Stimulated activated CD4-positive, alpha-beta T cell treated with anti-CD3 and anti-CD28 coated beads, Interleukin-15, amount 100 ng/mL, for 24 hours (primary cell): ENCODE measurements at regions not wholly inside any gene's neighbourhood (a gene's known extent, or its start where the extent isn't known, plus 50 kb on each side); places are given as distances from the start of the nearest gene placed in this dataset.

Experiments used
- DNase-seq: peaks from one replicate; pipeline ENCODE4 v3.0.0-alpha.2; 2020

DNA sequence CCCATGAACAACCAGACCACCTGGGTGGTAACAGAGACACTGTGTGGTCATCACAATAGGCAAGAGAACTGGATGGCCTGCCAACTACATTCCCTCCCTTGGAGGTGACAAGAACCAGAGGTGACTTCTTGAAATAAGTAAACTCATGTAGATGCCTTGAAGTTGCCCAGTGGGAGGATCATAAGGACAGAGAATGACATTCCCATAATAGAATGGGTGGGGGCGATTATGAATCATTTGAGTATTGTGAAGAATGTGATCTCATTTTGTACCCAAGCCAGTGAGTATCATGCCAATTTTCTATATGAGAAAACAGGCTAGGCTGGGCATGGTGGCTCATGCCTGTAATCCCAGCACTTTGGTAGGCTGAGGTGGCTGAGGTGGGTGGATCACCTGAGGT is 211.4 kb upstream of the GYPC start:
- DNase-seq = no peak

DNA sequence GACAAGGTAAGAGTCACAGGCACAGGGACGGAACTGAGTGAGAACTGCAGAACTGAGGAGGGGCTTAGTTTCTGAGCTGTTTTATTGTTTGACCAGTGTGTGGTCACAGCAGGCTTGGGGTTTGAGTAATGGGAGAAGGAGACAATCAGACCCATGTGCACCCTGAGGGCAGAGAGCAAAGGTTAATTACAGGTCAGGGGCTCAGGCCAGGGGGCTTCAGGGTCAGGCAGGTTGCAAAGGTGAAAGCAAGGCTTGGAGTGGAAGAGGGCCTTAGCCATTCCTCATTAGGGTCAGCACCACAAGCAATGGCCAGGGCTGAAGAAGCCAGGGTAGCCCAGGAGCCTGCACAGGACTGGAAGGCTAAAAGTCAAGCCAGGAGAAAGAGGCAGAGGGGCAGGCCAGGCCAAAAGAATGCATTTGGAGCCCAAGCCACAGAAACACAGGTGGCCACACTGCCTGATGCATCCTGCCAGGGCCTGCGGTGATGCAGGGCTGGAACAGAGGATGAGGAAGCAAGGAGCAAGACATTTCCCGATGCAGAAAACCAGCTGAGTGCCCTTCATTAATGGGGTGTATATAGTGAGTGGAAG is 209.8 kb upstream of the GYPC start:
- no peak for DNase-seq

DNA sequence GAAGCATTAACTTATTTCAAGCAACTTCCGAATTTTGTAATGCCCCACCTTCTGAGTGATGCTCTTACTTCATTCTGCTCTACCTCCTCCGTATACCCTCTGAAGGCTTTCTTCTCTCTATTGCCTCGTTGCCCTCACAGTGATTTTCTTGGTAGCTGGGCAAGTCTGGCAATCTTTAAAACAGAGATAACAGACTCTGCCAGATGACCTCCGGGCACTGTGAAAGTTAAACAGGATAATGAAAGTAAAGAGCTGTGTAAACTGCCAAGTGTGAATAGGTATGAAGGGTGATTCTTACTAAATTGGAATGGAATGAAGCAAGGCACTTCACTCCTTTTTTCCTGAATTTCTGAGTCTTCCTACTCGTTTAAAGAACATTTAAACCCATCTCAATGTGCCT is 207.3 kb upstream of the GYPC start:
- DNase-seq = no peak

DNA sequence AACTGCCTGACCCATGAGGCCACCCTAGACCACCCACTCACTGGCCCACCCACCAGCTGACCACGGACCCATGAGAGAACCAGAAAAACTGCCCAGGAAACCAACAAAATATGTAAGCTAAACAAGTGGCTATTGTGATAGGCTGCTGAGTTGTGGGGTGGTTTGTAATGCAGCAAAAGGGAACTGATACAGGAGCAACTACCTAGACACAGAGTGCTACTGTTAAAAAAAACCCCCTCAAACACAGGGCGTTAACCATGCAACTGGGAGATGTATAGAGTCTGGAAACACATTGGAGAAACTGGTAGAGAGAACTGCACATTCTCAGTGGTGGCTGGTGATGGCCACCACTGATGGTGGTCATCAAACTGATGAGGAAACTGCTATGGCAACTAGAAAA is 206.3 kb upstream of the GYPC start:
- no peak for DNase-seq

DNA sequence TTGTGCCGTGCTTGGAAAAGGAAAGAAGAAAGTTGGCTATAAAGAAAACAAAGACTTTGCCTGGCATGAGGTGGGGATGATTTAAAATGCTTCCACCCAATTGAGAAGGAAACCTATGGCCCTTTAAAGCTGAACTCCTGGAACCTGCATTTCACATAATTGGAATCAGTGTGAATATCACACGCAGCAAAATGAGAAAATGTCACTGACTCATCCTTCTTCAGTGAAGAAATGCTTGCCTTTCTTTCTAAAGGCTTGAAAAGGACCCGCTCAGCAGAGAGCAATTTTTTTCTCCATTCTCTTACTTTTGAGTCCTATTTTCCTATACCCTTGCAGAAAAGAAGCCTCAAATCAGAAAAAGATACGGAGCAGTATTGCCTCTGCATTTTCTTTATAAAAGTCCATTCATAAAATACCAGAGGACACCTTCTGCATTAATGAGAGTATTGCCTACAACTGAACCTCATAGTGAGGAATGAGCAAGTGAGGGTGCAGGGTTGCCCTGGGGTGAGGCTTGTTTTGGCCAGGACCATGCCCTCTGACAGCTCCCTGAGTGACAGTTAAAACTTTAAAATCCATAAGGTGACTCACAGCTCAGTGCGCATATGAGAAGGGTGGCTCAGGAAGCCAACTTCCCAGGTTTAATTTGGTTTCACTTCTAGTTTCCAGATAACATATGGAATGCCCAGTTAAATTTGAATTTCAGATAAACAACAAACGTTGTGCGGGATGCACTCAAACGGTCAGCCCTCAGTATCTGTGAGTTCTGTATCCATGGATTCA is 191.9 kb upstream of the GYPC start:
- no peak for DNase-seq

DNA sequence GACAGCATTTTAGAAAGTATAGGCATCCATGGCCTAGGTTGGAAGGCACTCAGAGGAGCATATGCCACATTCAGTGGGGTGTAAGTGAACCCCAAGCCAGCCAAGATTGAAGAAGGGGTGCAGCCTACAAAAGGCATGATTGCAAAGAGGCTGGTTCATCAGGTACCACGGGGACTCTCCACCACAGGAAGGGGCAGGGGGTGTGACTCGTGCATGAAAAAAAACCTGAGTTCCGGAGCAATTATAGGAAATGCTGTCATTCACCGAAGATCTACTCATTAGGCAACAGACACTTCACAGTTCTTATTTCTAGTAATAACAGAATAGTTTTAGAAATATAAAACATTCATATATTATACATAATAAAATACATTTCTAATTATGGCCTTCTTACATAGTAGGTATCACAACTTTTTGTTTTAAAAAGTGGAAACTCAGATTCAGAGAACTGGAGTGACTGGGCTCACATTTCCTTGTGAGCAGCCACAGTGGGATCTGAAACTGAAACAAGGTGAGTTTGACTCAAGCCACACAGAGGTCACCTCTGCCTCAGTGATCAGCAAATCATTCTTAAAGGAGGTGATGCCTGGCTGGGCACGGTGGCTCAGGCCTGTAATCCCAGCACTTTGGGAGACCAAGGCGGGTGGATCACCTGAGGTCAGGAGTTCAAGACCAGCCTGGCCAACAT is 188.4 kb upstream of the GYPC start:
- DNase-seq = no peak

DNA sequence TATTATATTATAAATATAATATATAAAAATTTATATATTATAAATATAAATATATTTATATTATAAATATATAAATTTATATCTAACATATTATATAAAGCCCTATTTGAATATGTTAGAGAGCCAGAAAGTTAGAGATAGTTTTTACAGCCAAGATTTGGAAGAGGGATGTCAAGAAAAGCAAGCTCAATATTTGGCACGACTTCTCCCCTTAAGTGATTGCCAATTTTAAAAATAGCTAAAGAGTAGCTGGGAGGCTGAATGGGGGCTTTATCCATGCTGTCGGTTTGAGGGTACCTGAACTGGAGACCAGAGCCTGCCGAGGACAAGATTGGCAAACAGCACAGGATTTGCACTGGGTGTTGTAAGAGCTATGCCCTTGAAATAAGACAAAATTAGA is 180.9 kb upstream of the GYPC start:
- no peak for DNase-seq

DNA sequence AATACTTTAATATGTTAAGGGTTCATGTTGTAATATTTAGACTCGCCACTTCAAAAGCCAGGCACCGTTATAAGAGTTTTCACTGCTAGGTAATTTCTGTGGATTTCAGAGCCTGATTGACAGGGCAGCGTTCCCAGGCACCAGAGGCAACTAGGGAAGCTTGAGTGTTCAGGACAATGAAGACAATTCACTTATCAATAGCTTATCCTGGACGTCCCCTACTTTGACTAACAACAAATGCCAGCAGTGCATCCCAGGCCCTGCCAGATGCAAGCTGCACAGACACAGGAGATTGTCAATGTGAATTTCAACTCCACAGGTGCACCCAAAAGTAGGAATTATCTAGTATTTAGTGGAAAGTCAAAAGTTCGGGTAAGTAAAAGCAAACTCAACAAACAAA is 179.3 kb upstream of the GYPC start:
- DNase-seq = no peak

DNA sequence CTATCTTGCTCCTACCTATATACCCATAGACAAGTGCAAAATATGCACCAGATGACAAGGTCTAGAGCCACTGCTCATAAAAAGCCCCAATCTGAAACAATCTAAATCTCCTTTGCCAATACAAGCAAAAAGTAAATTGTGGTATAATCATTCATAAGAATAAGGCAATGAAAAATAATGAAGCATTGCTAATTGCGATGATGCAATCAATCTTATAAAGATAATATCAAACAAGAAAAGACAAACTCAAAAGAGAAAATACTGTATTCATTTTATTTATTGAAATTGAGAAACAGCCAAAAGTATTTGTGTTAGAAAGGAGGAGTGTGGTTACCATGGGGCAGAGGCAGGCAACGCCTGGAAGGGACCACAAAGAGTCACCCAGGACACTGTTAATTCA is 175.9 kb upstream of the GYPC start:
- DNase-seq = no peak

DNA sequence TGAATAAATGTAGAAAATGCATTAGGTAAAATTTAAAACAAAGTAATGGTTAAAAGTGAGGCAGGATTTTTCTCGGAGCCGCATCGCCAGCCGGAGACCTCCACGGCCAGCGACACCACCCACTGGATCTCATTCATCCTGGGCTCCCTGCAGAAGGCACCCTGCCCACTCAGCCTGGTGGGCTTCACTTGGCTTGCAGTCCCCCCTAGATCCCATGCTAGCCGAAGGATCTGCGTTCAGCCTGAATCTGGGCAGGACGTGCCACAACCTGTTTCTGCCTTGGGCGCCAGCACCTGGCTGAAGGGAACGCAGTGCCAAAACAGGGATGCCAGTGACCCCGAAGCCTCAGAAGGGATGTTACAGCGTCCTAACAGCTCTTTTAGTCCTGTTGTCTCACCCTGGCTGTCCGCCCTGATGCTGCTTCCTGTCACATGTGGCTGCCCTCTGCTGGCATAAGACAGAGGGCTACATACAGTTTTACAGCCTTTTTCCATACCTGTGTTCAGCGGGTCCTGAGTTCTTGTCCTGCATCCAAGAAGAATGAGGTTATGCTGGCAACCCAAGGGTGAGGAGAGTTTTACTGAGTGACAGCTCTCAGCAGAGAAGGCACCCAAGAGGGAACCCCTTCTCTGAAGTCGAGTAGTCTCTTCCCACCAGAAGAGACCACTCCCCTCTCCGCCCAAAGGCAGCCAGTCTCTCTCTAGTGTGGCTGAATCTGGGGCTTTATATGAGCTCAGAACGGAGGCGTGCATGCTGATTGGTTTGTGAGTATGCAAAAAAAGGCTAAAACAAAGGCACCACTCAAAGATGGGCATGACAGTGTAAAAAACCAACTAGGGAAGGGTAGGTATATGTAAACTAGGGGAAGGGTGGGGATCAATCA is 173.1 kb upstream of the GYPC start:
- peak; percentile 12 for DNase-seq

DNA sequence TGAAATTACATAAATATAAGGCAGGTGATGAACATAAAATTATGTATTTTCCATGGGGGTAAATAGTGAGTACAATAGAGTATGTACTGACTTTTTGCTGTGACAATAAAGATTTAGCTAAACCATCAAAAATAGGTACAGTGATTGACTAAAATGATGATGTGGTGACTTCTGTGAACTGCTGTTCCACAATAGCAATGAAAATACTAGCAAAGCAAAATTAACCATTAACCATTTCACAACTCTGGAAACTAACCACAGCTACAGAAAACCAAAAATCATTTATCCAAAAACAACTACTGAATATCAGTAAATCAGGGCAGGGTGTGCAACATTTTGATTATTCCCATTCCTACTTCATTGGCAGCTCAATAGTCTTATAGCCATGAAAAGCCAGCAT is 161.4 kb upstream of the GYPC start:
- no peak for DNase-seq

DNA sequence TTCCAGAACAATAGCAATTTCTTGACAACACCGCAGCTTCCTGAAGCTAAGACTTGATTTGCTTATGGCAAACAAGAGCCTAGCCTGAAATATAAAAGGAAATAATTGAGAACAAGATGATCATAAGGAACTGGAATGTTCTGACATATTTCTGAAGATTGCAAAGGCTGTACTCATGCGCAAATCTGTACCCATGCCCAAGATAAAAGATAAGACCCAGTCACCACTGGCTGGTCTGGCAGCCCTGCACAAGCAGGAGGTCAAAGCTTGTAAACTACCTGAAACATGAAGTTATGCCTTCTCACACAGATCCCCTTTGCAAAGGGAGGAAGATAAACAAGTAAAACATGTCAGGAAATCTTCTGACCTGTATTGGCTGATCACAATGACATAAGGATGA is 160.8 kb upstream of the GYPC start:
- no peak for DNase-seq

DNA sequence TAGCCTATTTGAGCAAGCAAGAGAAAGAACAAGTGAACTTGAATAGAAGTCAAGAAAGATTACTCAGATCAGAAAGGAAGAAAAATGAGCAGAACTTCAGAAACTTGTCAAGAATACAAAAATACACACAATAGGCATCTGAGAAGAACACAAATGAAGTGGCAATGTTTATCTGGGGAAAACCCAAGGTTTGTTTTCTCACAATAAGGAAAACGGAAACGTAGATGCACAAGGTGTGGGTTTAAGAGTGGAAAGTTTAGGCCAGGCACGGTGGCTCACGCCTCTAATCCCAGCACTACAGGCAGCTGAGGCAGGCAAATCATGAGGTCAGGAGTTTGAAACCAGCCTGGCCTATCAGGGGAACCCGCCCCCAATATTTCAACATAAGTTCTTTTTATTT is 159.5 kb upstream of the GYPC start:
- no peak for DNase-seq

DNA sequence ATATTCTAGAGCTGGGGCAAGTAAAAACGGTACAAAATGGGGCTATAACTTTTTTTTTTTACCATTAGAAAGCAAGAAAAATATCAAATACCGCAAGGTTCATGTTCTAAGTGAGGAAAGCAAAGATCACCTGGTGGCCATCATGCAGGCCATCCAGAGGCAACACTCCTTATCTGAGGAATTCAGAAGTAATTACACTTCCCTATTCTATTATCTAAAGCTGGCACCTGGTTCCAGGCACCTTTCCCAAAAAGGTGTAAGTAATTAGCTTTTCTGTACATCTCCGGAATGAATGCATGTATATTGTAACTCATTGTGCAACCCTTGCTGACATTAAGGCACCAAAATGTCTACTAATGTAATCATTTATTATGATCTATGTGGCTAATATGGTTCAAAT is 152.5 kb upstream of the GYPC start:
- DNase-seq = no peak

DNA sequence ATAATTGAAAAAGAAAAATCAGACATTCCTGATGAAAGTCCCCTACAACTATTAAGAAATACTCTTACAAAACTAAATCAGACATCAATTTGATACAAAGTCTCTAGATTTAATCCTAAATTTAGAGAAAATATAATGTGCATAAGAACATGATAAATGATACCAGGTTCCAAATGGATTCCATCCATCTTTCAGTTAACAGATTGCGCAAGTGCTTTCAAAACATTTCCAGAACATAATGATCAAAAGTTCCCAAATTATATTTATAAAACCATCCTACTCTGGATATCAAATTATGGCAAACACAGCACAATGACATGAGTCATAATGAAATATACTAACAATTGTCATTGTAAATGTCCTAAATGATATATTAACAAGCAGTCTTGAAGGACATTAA is 151.0 kb upstream of the GYPC start:
- no peak for DNase-seq

DNA sequence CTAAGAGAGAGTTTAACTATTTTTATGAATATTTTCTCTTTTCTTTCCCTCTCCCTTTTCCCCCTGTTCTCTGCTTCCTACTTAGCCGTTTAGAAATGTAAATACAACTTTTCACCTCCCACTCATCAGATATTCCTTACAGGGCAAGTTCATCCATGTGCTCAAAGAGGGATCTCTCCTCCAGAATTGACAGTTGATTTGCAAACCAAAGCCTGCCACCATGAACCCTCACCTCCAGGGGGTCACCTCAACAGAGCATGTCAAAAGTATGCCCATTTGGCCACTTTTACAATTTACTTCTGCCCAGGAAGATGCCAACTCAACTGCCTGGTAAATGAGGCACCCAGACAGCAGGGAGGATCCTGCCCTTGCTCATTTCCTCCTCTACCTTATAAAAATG is 149.2 kb upstream of the GYPC start:
- DNase-seq = no peak

DNA sequence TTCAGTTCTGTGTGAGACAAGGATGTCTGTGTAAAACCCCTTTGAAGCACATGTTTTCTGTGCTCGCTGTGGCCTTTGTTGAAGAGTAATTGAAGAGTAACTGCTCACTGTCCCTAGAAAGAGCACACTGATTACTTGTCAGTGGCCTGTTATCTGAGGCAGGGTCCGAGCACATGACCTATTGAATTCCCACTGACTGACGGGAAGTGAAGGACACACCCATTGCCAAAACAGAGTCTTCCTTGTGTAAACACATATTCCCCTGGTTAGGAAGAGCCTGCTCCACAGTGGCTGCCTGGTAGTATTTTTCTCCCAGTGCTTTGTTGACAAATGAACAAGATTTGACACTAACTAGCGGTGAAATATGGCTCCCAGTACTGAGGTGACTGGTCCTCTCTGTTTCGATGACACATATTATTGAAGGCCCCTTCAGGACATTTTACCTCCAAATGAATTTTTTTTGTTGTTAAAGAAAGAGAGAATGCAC is 148.5 kb upstream of the GYPC start:
- DNase-seq = no peak

DNA sequence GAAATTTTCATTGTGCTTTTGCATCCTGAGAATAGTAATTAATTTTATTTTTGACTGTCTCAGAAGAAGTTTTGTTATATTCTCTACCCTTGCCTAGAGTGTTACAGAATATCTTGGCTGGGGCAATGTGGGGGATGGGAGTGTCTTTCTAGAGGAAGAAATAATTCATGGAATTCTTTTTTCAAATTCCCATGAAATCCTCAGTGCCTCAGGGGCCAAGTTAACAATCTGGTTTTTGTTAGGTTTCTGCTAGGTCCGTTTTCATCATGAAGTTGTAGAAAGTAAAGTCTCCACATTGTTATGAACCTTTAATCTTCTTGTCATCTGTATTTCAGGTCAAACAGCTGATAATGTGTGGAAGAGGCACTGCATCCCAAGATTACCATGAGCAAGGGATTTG is 145.6 kb upstream of the GYPC start:
- no peak for DNase-seq

DNA sequence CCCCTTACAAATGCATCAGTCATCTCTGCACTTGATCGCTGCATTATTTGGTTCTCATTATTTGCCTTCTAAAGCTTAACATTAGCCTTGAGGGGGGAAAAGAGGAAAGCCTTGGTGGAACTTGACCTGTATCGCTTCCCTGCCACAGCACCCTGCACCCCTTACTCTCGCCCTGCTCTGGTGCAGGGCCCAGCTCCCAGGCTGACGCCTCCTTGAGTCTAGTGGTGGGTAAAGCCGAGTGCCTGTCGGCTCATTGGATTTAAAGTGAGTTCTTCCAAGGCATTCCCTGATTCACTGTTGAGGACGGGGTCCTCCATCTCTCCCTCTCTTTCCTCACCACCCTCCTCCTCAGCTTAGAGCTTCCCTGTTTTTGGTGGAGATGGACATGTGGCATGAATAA is 145.0 kb upstream of the GYPC start:
- no peak for DNase-seq

DNA sequence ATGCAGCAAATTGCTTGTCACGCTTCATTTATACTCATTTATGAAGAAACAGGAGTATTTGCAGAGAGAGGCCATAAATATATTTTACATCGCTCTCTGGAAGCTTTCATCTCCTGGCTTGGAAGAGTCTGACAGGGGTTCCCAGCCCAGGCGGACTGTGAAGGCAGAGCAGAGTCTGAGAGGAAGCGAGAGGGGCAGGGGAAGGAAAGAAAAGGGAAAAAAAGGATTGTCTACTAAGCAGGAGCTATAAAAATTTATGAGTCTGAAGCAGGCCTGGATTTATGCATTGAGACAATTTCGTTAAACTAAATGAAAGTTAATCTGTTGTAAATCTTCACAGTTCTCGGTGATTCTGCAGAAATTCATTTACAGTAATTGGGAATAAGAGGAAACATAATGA is 143.9 kb upstream of the GYPC start:
- no peak for DNase-seq

DNA sequence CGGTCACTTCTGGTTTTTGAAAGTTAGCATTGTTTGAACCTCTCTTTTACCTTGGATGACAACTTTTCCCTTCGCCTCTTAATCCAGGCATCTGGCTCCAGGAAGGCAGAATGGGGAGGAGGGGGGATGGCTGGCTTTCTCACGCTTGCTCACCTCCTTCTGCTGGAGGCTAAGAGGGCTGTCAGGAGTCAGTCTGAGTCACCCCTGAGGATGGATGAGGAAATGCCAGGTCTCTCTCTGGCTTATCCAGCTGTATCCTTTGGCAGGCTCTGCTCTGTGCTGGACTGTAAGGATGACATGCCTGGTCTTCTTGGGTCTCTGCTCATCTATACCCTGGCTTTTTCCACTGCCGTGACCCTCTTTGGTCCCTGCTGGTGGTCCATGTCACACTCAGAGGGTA is 142.9 kb upstream of the GYPC start:
- no peak for DNase-seq

DNA sequence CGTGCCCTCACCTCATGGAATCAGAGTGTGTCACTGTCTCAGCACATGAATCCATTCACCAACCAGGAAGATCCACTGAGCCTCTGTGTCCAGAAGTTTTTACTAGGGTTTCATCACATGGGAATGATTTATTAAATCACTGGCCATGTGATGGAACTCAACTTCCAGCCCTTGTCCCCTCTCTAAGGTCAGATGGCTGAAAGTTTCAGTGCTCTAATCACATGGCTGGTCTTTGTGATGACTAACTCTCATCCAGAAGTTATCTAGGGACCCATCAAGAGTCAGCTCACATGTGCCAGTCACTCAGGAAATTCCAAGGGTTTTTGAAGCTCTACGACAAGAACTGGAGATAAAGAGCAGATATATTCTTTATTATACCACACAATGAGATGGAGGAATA is 140.5 kb upstream of the GYPC start:
- DNase-seq = no peak

DNA sequence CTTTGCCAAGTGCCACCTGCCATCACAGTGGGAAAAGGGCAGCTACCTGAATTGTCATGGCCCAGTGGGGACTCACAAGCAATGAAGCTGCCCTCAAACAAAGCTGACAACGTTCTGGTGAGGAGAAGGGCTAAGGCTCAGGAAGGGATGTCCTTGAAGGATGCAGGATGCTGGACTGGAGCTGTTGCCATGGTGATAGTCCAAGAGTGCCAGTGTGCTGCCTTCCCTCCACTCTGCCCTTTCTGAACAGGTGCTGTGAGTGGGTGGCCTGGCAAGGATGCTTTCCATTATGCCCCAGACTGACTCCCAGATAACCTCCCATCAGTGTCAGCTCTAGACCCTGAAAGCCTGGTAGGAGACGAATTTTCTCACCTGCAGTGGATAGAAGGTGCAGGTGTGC is 137.8 kb upstream of the GYPC start:
- no peak for DNase-seq
